Chondrocyte (in vitro differentiated cells): ENCODE measurements at regions not wholly inside any gene's neighbourhood (a gene's known extent, or its start where the extent isn't known, plus 50 kb on each side); places are given as distances from the start of the nearest gene placed in this dataset.

Experiments
- DNase-seq: peaks from one replicate; pipeline ENCODE4 v3.0.0; 2021; ENCODE audit warnings: mixed read lengths, low spot score
- H3K27ac Mint-ChIP-seq: one replicate; pipeline ENCODE4 v1.8.0; 2021; ENCODE audit warnings: mild to moderate bottlenecking, moderate library complexity, mixed read lengths; ENCODE audit not compliant: unreplicated experiment
- H3K27me3 Mint-ChIP-seq: 2 replicates; pipeline ENCODE4 v1.8.0; 2021; ENCODE audit warnings: low read depth, mixed read lengths
- H3K36me3 Mint-ChIP-seq: 2 replicates; pipeline ENCODE4 v1.8.0; 2021; ENCODE audit warnings: low read depth, mixed read lengths
- H3K4me1 Mint-ChIP-seq: 2 replicates; pipeline ENCODE4 v1.8.0; 2021; ENCODE audit warnings: low read depth, mild to moderate bottlenecking, mixed read lengths
- H3K4me3 Mint-ChIP-seq: one replicate; pipeline ENCODE4 v1.8.0; 2021; ENCODE audit warnings: mild to moderate bottlenecking, moderate library complexity, mixed read lengths; ENCODE audit not compliant: unreplicated experiment
- H3K9me3 Mint-ChIP-seq: 2 replicates; pipeline ENCODE4 v1.8.0; 2021; ENCODE audit warnings: low read depth, mixed read lengths
- TF ChIP-seq, protein P1 (sequence below): fragments of 200-600 bp; sonication (generic); IDR thresholded peaks from 2 replicates; pipeline ENCODE4 v1.5.0; 2021; ENCODE audit warnings: antibody characterized with exemption, mild to moderate bottlenecking, moderate library complexity

DNA sequence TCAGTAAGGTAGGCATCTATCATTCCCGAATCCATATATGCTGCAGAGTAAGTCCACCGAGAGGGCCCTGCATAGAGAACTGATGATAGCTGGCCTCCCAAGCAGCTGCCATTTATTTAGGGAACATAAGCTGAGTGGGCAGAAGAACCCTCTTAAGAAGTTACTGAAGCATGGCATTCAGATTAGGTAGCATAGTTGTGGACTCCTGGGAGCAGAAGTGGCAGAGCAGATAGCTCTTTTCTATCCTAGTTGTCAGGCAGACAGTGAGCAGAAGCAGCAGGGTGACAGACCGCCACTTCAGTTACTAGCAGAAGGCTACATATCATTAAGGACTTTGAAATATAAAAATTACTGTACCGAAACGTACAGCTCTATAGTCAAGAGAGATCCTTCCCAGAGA is 454.7 kb downstream of the PPP4R3C start:
- DNase-seq = no peak
- Mint-ChIP-seq H3K4me1 (no peaks in the 10 kb centered on the region), H3K27ac (no peak overlapping the region), H3K36me3 (no peaks in the 10 kb centered on the region), H3K4me3 (no peak overlapping the region), H3K27me3 (no peaks in the 10 kb centered on the region), H3K9me3 (peaks cover 20% of the 10 kb centered on the region)
- TF ChIP-seq, protein P1, sequence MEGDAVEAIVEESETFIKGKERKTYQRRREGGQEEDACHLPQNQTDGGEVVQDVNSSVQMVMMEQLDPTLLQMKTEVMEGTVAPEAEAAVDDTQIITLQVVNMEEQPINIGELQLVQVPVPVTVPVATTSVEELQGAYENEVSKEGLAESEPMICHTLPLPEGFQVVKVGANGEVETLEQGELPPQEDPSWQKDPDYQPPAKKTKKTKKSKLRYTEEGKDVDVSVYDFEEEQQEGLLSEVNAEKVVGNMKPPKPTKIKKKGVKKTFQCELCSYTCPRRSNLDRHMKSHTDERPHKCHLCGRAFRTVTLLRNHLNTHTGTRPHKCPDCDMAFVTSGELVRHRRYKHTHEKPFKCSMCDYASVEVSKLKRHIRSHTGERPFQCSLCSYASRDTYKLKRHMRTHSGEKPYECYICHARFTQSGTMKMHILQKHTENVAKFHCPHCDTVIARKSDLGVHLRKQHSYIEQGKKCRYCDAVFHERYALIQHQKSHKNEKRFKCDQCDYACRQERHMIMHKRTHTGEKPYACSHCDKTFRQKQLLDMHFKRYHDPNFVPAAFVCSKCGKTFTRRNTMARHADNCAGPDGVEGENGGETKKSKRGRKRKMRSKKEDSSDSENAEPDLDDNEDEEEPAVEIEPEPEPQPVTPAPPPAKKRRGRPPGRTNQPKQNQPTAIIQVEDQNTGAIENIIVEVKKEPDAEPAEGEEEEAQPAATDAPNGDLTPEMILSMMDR = no peak

DNA sequence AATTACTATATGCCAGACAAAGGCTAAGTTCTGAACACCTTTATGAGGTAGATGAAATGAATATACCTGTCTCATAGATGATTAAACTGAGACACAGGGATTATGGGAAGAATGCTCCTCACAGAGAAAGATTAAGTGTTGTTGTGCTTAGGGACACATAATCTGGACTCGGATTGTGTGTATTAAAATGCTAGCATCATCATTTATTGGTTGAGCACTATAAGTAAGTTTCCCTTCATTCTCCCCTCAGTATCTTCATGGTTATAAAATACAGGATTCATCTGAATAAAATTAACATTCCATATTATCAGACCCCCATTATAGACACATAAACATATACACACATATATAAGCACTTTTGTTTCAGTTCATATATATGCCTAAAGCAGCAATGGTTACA is 463.5 kb downstream of the PPP4R3C start:
- Mint-ChIP-seq H3K4me3 (no peak overlapping the region), H3K9me3 (peaks cover 46% of the 10 kb centered on the region), H3K36me3 (no peaks in the 10 kb centered on the region), H3K27ac (no peak overlapping the region), H3K4me1 (no peaks in the 10 kb centered on the region), H3K27me3 (no peaks in the 10 kb centered on the region)
- TF ChIP-seq, protein P1 = no peak
- no peak for DNase-seq

DNA sequence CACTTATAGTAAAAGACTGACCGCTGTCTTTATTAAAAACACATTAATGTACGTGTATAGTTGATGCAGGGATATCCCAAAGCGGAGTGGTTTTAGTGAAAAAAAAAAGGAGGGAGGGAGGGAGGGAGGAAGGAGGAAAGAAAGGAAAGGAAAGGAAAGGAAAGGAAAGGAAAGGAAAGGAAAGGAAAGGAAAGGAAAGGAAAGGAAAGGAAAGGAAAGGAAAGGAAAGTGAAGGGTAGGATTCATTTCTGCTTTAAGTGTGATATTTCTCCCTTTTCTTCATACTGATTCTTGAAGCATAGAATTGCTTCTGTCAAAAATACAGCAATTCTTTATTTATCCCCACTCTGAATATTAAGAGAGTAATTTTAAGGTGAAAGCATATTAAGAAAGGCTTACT is 504.9 kb downstream of the PPP4R3C start:
- Mint-ChIP-seq H3K27me3 (no peaks in the 10 kb centered on the region), H3K9me3 (peaks cover 14% of the 10 kb centered on the region), H3K4me1 (no peaks in the 10 kb centered on the region), H3K27ac (no peak overlapping the region), H3K36me3 (no peaks in the 10 kb centered on the region), H3K4me3 (no peak overlapping the region)
- TF ChIP-seq, protein P1 = no peak
- DNase-seq = no peak

DNA sequence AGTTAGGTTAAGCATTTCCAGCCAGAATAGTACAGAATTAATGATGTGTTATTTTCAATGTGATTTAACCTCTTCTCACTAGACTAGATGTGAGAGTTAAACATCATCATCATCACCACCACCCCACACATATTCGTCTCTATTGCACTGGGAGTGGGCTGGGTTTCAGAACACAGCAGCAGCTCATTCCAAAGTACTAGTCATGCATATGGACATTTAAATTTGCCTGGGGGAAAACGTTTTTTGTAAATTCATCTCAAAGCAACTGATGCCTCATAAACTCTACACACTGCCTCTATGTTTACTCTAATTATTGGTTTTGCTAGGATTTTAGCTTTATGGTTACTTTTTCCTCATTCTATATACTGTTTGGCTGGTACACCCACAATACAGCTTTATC is 509.1 kb downstream of the PPP4R3C start:
- no peaks in the 10 kb centered on the region for H3K27me3 Mint-ChIP-seq
- DNase-seq = no peak
- H3K4me3 Mint-ChIP-seq = no peak overlapping the region
- peaks cover 8% of the 10 kb centered on the region for H3K9me3 Mint-ChIP-seq
- no peaks in the 10 kb centered on the region for H3K4me1 Mint-ChIP-seq
- H3K36me3 Mint-ChIP-seq = no peaks in the 10 kb centered on the region
- TF ChIP-seq, protein P1 = no peak
- H3K27ac Mint-ChIP-seq = no peak overlapping the region

DNA sequence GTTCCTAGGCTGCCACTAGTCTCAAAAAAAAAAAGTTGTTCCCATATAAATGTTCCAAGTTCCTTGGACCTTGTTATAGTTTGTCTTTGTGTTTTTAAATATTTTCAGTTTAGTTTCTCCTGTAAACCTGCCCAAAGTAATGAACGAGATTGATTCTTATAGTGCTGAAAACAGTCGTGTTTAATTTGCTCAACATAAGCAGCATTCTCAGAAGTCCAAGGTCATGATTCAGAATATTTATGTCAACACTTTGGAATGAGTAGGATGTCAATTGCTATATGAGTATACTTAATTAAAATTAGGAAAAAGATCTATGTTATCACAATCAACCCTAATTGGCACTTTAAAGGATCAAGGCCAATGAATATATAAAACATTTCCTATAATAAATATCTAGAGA is 510.9 kb downstream of the PPP4R3C start:
- TF ChIP-seq, protein P1 = no peak
- Mint-ChIP-seq H3K4me3 (no peak overlapping the region), H3K4me1 (no peaks in the 10 kb centered on the region), H3K27ac (no peak overlapping the region), H3K36me3 (no peaks in the 10 kb centered on the region), H3K27me3 (no peaks in the 10 kb centered on the region), H3K9me3 (peaks cover 23% of the 10 kb centered on the region)
- DNase-seq = no peak
